BLaER1 treated with 17β-estradiol and CSF1 and Interleukin-3, amounts not matched to agents 10 nM and 100 nM (cell line): ENCODE measurements at regions not wholly inside any gene's neighbourhood (a gene's known extent, or its start where the extent isn't known, plus 50 kb on each side); places are given as distances from the start of the nearest gene placed in this dataset.

ENCODE experiments used
- H3K27ac ChIP-seq, 11 experiments: shearing (Covaris generic); formaldehyde crosslinking; 2 replicates each; pipeline ENCODE4 v1.8.1; 2022
- H3K27me3 ChIP-seq, 11 experiments: shearing (Covaris generic); formaldehyde crosslinking; 2 replicates each; pipeline ENCODE4 v1.8.1; 2022
- H3K36me3 ChIP-seq, 11 experiments: shearing (Covaris generic); formaldehyde crosslinking; 2 replicates each; pipeline ENCODE4 v1.8.1; 2022
- H3K4me1 ChIP-seq, 10 experiments: shearing (Covaris generic); formaldehyde crosslinking; 2 replicates each; pipeline ENCODE4 v1.8.1; 2022
- H3K4me2 ChIP-seq, 11 experiments: shearing (Covaris generic); formaldehyde crosslinking; 2 replicates each; pipeline ENCODE4 v1.8.1; 2022
- H3K4me3 ChIP-seq, 10 experiments: shearing (Covaris generic); formaldehyde crosslinking; 2 replicates each; pipeline ENCODE4 v1.8.1; 2022
- H3K9ac ChIP-seq, 11 experiments: shearing (Covaris generic); formaldehyde crosslinking; 2 replicates each; pipeline ENCODE4 v1.8.1; 2022
- H3K9me3 ChIP-seq, 11 experiments: shearing (Covaris generic); formaldehyde crosslinking; replicated peaks in 1 of 11; 2 replicates each; pipeline ENCODE4 v1.8.1; 2022
- H4K20me1 ChIP-seq, 11 experiments: shearing (Covaris generic); formaldehyde crosslinking; 2 replicates each; pipeline ENCODE4 v1.8.1; 2022
- Cebpa-rat ChIP-seq, 11 experiments: shearing (Covaris generic); IDR thresholded peaks; 2 replicates each; pipeline ENCODE4 v1.8.1; 2022

DNA sequence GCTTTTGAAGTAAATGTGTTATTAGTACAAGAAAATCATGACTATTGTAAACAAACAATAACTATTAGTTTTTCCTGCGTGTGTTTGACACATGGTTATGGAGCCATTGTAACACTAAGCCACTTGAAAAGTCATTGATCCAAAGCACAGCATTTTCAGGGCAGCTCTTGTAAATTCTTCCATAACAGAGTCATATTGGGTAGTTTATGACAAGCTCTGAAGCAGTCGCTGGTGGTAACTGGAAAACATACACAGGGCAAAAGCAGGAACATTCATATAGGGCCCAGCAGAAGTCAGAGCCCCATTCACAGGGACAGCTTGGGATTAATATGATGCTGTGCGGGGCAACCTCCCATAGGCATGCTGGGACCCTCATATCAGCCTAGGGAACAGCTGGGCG is 483.2 kb upstream of the PTBP2 start:
- Histone ChIP-seq H3K4me1 (no peaks in the 10 kb centered on the region; a peak in 1 of 20 replicates), H3K27me3 (no peaks in the 10 kb centered on the region), H3K4me2 (no peak overlapping the region), H3K4me3 (no peak overlapping the region), H3K9ac (no peak overlapping the region), H4K20me1 (no peaks in the 10 kb centered on the region), H3K27ac (no peak overlapping the region), H3K9me3 (no peaks in the 10 kb centered on the region), H3K36me3 (no peaks in the 10 kb centered on the region)
- TF ChIP-seq Cebpa-rat (IDR thresholded peaks at IDR 0.05), result no peak

DNA sequence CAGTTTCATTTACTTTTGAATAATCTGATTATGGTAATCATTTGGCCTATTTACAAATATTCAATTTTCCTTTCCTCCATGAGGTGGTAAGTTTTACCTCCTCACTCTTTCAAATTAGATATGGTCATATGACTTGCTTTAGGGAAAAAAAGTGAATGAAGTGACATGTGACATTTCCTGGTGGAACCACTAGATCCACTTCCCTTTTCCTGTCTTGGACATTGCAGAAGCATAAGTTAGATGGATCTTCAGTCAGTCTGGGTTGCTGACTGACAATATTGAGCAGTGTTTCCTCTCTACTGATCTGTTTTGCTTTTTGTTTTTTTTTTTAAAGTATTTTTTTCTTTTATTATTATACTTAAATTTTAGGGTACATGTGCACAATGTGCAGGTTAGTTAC is 481.1 kb upstream of the PTBP2 start:
- no peak for TF ChIP-seq Cebpa-rat (IDR thresholded peaks at IDR 0.05)
- Histone ChIP-seq H3K36me3 (no peaks in the 10 kb centered on the region), H3K9ac (no peak overlapping the region), H3K27ac (no peak overlapping the region), H3K27me3 (no peaks in the 10 kb centered on the region), H4K20me1 (no peaks in the 10 kb centered on the region), H3K4me3 (no peak overlapping the region), H3K4me1 (no peaks in the 10 kb centered on the region; a peak in 1 of 20 replicates), H3K4me2 (peak overlapping the region in 1 of 11 experiments; percentile 6; a peak in 1 of 22 replicates), H3K9me3 (no peaks in the 10 kb centered on the region)

GRCh38 chr1:96253246-96254035 is 468.1 kb upstream of the PTBP2 start:
- Histone ChIP-seq H3K9me3 (no peaks in the 10 kb centered on the region), H3K4me3 (no peak overlapping the region), H3K4me2 (no peak overlapping the region), H3K9ac (no peak overlapping the region), H3K27me3 (no peaks in the 10 kb centered on the region), H3K27ac (no peak overlapping the region), H3K36me3 (no peaks in the 10 kb centered on the region), H3K4me1 (no peaks in the 10 kb centered on the region), H4K20me1 (no peaks in the 10 kb centered on the region)
- no peak for TF ChIP-seq Cebpa-rat (IDR thresholded peaks at IDR 0.05)

GRCh38 chr1:96256130-96256790 is 465.3 kb upstream of the PTBP2 start:
- no peaks in the 10 kb centered on the region for H4K20me1 ChIP-seq
- no peaks in the 10 kb centered on the region; a peak in 1 of 22 replicates for H3K9me3 ChIP-seq
- H3K27me3 ChIP-seq, result no peaks in the 10 kb centered on the region
- H3K4me3 ChIP-seq, result no peak overlapping the region
- H3K4me1 ChIP-seq, result no peaks in the 10 kb centered on the region
- H3K4me2 ChIP-seq, result no peak overlapping the region
- H3K27ac ChIP-seq, result no peak overlapping the region
- H3K9ac ChIP-seq, result no peak overlapping the region
- H3K36me3 ChIP-seq, result no peaks in the 10 kb centered on the region
- no peak for TF ChIP-seq Cebpa-rat (IDR thresholded peaks at IDR 0.05)

GRCh38 chr1:96259399-96259798 is 462.2 kb upstream of the PTBP2 start:
- Histone ChIP-seq H4K20me1 (no peaks in the 10 kb centered on the region), H3K27ac (no peak overlapping the region), H3K4me3 (no peak overlapping the region), H3K9ac (no peak overlapping the region), H3K36me3 (no peaks in the 10 kb centered on the region), H3K4me1 (no peaks in the 10 kb centered on the region), H3K4me2 (no peak overlapping the region), H3K27me3 (no peaks in the 10 kb centered on the region), H3K9me3 (peaks cover 0 to 4% (median 0%) of the 10 kb centered on the region in 11 experiments; a peak in 3 of 22 replicates)
- no peak for TF ChIP-seq Cebpa-rat (IDR thresholded peaks at IDR 0.05)

DNA sequence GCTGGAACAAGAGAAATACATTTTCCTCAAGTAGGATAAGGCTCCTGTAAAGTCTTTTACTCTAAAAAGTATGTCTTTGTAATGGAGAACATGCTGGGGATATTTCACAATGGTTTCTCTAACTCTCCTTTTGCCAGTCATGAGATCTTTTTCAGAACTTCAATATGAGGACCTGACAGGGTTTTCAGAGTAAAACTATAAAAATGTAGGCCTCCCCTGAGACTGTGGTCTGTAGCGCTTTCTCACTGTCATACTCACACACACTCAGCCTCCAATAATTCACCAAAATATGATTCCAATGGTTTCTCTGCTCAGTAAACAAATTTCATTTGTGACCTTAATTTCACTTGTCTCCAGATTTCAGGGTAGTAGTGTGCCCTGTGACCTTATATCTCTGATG is 440.1 kb upstream of the PTBP2 start:
- Histone ChIP-seq H3K4me2 (no peak overlapping the region), H3K36me3 (no peaks in the 10 kb centered on the region), H3K9me3 (peaks cover 0 to 33% (median 11%) of the 10 kb centered on the region in 11 experiments; a peak in 15 of 22 replicates), H3K27me3 (no peaks in the 10 kb centered on the region), H3K9ac (no peak overlapping the region), H3K4me1 (no peaks in the 10 kb centered on the region), H3K4me3 (no peak overlapping the region), H3K27ac (no peak overlapping the region), H4K20me1 (no peaks in the 10 kb centered on the region)
- TF ChIP-seq Cebpa-rat (IDR thresholded peaks at IDR 0.05), result no peak

DNA sequence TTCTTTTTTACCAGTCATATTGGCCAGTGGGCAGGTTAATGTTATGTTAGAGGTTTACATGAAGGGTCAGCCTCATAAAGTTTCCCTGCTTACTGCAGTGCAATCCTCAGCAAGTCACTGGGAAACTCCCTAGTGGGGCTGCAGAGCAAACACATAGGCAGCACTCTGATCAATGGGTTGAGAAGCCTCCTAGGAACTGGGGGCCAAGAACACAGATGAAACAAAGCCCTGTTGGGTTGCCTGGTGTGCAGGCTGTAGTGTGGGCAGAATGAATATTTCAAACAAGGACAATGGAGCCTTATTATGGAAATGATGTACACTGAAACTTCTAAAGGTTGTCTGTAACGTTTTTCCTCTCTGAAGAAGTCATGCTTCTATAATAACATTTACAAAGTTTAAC is 431.6 kb upstream of the PTBP2 start:
- no peaks in the 10 kb centered on the region for H3K27me3 ChIP-seq
- no peak for TF ChIP-seq Cebpa-rat (IDR thresholded peaks at IDR 0.05)
- no peaks in the 10 kb centered on the region for H4K20me1 ChIP-seq
- H3K36me3 ChIP-seq, result no peaks in the 10 kb centered on the region
- peaks cover 11 to 40% (median 20%) of the 10 kb centered on the region in 11 experiments; a peak in 19 of 22 replicates for H3K9me3 ChIP-seq
- H3K4me2 ChIP-seq, result no peak overlapping the region
- H3K4me1 ChIP-seq, result no peaks in the 10 kb centered on the region
- H3K27ac ChIP-seq, result no peak overlapping the region
- no peak overlapping the region for H3K4me3 ChIP-seq
- no peak overlapping the region for H3K9ac ChIP-seq

DNA sequence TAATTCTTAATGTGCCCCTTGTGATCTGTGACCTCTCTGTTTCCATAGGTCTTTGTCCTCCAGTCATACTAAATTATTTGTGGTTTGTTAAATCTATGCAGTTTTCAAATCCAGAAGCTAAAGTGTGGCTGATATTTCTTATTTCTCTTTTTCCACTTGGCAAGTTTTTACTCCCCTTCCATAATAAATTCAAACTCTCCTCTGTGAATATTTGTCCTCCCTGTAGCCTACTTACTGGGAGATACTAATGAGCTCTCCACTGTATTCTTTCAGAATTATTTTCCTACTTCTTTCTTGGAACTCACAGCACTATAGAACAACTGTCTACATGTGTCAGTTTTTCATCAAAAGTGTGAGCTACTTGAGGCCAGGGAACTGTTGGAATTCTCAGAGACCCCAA is 430.8 kb upstream of the PTBP2 start:
- Histone ChIP-seq H3K27ac (no peak overlapping the region), H4K20me1 (no peaks in the 10 kb centered on the region), H3K9me3 (peaks cover 11 to 32% (median 20%) of the 10 kb centered on the region in 11 experiments; a peak in 19 of 22 replicates), H3K27me3 (no peaks in the 10 kb centered on the region), H3K36me3 (no peaks in the 10 kb centered on the region), H3K9ac (no peak overlapping the region), H3K4me1 (no peaks in the 10 kb centered on the region), H3K4me3 (no peak overlapping the region), H3K4me2 (no peak overlapping the region)
- TF ChIP-seq Cebpa-rat (IDR thresholded peaks at IDR 0.05), result no peak

GRCh38 chr1:96291468-96291867 is 430.1 kb upstream of the PTBP2 start:
- Histone ChIP-seq H3K4me3 (no peak overlapping the region), H3K4me1 (no peaks in the 10 kb centered on the region), H4K20me1 (no peaks in the 10 kb centered on the region), H3K36me3 (no peaks in the 10 kb centered on the region), H3K27ac (no peak overlapping the region), H3K4me2 (no peak overlapping the region), H3K9me3 (peaks cover 11 to 25% (median 19%) of the 10 kb centered on the region in 11 experiments; a peak in 19 of 22 replicates), H3K9ac (no peak overlapping the region), H3K27me3 (no peaks in the 10 kb centered on the region)
- TF ChIP-seq Cebpa-rat (IDR thresholded peaks at IDR 0.05), result no peak
